SKM-1 treated with dmso at 0.1 percent for 144 hours (cell line): ENCODE measurements at regions not wholly inside any gene's neighbourhood (a gene's known extent, or its start where the extent isn't known, plus 50 kb on each side); places are given as distances from the start of the nearest gene placed in this dataset.
"Not testable (repeated sequence)": the region's sequence is repeated elsewhere in the genome, so short reads cannot be mapped to it uniquely, and the experiment has no call there.

Experiments used
- DNase-seq: peaks from one replicate; lab custom pipeline; 2025; ENCODE audit not compliant: unreplicated experiment; lab: John Stamatoyannopoulos, UW

DNA sequence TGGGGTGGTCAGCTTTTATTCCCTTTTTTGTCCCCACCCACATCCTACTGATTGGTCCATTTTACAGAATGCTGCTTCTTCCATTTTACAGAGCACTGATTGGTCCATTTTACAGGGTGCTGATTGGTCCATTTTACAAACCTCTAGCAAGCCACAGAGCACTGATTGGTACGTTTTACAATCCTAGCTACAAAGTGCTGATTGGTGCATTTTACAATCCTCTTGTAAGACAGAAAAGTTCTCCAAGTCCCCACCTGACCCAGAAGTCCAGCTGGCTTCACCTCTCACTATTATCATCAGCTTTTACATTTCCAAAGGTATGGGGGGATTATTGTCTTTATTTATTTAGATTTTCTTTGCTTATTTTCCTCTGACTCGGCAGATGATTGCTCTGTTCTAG lies 390.4 kb upstream of the STXBP6 start:
- DNase-seq, result not testable (repeated sequence)

DNA sequence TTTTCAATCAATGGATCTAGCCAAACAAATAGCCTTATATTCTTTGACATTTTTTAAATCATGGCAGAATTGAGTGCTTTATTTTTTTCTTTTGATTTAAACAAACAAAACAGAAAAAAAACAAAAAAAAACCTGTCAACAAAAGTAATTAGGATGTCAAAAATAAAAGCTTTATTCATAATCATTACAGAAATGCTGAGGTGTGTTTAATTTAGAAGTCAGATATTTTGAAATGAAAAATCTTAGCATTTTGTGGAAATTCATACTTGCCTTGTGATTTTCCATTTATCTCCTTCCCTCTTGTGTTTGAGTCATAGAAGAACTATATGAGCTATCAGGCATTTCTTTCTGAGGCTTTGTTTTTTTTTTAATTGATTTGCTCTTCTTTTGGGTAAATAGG lies 387.0 kb upstream of the STXBP6 start:
- DNase-seq, result no peak

- DNase-seq, result no peak
Observed at GRCh38 chr14:25436288-25436875, 386.4 kb upstream of the STXBP6 start.

GRCh38 chr14:25431211-25432076 lies 381.5 kb upstream of the STXBP6 start:
- DNase-seq, result no peak

DNA sequence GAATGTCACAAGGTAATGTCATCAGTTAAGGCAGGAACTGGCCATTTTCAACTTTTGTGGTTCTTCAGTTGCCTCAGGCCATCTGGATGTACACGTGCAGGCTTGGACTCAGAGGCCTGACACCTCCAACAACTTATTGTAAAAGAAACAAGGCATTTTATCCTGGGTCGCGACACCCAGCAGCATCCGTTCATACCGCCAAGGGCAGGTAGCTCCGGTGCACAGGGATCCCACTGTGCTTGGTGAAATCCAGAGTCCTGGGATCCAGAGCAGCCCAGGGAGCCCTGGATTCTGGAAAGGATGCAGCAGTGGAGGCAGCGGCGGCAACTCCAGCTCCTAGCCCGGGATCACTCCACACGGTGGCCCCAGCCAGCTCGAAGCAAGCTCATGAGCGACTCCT lies 380.9 kb upstream of the STXBP6 start:
- DNase-seq, result no peak

DNA sequence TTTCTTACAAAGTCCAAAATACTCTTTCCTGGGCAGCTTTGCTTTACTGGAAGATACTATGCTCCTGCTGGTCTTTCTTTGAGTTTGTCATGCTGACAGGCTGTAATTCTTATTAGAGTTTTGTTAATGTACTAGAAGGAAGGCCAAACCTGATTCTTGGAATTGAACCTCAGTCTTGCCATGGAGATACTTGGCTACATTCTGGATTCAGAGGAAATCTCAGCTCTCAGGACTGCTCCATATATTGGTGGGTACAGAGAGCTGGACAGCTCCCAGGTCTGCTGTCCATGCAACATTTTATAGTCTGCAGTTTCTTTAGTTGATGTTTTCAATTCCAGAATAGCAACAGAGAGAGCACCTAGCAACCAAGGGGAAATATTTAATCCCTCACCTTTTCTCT lies 363.1 kb upstream of the STXBP6 start:
- no peak for DNase-seq

GRCh38 chr14:25411781-25412757 lies 362.1 kb upstream of the STXBP6 start:
- no peak for DNase-seq

- DNase-seq, result peak; percentile 15
Observed at GRCh38 chr14:25406818-25407217, 356.9 kb upstream of the STXBP6 start.

GRCh38 chr14:25400607-25401206 lies 350.8 kb upstream of the STXBP6 start:
- DNase-seq, result peak; percentile 17

- DNase-seq, result no peak
Observed at GRCh38 chr14:25396128-25396527, 346.2 kb upstream of the STXBP6 start.

DNA sequence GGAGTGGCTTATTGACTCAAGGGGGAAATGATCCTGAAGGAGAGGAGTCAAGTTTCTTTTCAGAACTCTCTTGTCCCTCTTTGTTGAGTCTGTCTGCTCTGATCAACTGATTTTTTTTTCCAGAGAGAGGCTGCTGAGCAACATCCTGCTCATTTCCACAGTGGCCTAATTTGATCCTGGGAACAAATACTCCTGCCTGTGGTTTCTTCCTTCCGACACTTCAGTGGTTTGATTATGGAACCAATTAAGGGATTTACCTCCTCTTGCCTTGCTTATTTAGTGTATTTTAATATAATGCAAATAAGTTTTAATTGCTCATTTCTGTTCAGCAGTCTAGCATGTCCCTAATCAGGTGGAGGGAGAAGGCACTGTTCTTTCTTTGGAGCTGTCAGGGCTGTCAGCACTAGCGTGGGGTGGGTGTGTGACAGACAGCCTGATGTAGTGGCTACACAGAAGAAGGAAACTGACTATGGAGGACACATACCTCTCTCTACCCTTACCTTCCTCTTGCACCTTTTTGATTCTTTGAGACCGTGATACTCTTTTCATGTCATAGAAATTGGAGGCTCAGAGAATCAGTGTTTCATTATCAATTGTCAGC lies 344.9 kb upstream of the STXBP6 start:
- DNase-seq, result no peak

- DNase-seq, result no peak
Observed at GRCh38 chr14:25394356-25394755, 344.4 kb upstream of the STXBP6 start.

- no peak for DNase-seq
Observed at GRCh38 chr14:25389948-25390347, 340.0 kb upstream of the STXBP6 start.

- DNase-seq, result no peak
Observed at GRCh38 chr14:25381498-25381897, 331.6 kb upstream of the STXBP6 start.

DNA sequence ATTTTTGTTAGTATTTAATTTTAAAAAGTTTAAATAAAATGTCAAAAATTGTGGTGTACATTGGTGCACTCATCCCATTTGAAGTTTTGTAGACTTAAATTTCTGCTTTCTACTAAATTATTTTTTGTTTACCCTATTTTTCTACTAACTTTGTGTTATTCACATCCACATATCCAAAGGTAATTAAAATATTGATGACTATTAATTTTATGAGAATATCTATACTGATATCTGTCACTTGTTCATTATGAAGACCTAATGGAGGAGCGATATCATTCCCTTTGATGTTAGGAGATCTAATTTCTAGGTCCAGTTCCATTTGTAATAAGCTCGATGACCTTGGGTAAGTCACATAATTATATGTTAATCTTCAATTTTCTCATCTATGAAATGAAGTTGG lies 325.7 kb upstream of the STXBP6 start:
- DNase-seq, result no peak

- no peak for DNase-seq
Observed at GRCh38 chr14:25371068-25371467, 321.1 kb upstream of the STXBP6 start.

GRCh38 chr14:25370057-25370456 lies 320.1 kb upstream of the STXBP6 start:
- DNase-seq, result not testable (repeated sequence)

DNA sequence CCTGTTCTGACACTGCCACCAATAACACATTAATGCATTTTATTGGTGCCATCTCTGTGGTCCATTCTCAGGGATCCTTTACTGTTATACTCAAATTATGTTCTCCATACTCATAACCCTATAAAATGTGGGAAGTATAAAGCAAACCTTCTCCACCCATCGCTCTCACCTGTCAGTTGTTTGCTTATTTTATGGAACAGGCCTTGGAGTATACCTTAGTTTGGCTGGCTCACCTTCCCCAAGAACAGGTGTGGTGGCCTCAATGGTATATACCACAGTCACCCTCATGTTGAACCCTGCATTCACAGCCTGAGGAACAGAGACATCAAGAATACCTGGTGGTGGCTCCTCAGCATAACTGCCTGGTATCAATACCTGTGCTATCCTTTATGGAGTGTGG lies 308.4 kb upstream of the STXBP6 start:
- DNase-seq, result no peak

DNA sequence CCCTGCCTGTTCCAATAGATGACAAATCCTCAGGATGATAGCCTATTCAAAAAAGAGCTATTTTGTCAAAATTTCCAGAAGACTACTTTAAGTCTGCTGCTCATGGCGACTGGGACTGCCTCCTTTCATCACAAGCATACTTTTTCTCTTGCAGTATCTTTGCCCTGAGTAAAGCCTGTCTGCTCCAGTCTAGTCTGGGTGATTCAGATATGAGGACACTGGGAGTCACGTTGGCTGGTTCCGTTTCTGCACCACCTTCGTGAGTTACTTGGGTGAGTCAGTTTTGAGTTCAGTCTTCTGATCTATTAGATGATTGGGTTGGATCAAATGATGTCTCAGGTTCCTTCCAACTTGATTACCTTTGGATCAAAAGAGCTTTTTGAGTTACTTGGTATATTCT lies 301.3 kb upstream of the STXBP6 start:
- no peak for DNase-seq

DNA sequence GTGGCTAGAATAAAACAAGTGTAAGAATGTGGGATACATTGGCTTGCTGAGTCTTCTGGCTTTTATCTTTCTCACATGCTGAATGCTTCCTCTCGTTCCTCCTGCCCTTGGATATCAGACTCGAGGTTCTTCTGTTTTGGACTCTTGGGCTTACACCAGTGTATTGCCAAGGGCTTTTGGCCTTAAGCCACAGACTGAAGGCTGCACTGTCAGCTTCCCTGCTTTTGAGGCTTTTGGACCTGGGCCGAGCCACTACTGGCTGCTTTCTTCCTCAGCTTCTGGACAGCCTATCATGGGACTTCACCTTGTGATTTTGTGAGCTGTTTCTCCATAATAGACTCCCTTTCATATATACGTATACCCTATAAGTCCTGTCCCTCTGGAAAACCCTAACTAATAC lies 300.9 kb upstream of the STXBP6 start:
- DNase-seq, result no peak

- no peak for DNase-seq
Observed at GRCh38 chr14:25350021-25350420, 300.1 kb upstream of the STXBP6 start.
